HG02870 (cell line): ENCODE measurements at regions not wholly inside any gene's neighbourhood (a gene's known extent, or its start where the extent isn't known, plus 50 kb on each side); places are given as distances from the start of the nearest gene placed in this dataset.

Source experiments
- ATAC-seq: cut with Tn5 transposase; IDR thresholded peaks from one replicate; pipeline ENCODE4 v1.9.1; 2021; ENCODE audit warnings: mild to moderate bottlenecking, moderate library complexity; ENCODE audit not compliant: unreplicated experiment

DNA sequence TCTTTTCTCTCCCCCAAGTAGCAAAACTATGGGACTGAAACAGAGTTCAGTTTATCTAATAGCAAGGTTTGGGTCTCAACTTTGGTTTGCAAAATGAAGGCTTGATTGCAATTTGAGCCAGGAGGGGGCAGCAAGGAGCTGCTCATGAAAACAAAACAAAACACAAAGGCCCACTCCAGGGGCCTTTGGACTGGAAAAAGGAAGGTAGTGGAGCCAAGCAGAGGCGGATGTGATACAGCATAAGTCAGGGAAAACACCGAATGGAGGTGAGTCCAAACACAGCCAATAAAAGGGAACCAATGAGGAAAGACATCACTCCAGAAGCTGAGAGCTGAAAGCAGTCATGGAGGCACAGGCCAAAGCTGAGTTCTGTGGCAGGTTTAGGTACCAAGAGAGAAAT lies 799.7 kb upstream of the ACVR2A start:
- peak; percentile 66 for ATAC-seq

DNA sequence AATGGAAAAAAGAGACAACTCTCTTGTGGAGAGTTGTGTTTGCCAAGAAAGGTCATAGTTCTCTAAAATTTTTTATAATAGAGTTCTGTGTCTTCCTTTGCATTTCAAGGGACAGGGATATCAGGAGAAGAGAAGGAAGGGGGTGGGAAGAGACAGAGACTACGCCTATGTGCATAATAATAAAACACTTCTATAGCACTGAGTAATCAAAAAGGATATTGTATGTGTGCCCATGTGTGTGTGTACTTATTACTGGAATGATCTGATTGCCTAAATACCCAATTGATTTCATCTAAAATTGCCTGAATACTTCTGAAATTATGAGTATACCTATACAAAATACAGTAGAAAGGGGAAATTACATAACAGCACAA lies 803.7 kb upstream of the ACVR2A start:
- no peak for ATAC-seq

DNA sequence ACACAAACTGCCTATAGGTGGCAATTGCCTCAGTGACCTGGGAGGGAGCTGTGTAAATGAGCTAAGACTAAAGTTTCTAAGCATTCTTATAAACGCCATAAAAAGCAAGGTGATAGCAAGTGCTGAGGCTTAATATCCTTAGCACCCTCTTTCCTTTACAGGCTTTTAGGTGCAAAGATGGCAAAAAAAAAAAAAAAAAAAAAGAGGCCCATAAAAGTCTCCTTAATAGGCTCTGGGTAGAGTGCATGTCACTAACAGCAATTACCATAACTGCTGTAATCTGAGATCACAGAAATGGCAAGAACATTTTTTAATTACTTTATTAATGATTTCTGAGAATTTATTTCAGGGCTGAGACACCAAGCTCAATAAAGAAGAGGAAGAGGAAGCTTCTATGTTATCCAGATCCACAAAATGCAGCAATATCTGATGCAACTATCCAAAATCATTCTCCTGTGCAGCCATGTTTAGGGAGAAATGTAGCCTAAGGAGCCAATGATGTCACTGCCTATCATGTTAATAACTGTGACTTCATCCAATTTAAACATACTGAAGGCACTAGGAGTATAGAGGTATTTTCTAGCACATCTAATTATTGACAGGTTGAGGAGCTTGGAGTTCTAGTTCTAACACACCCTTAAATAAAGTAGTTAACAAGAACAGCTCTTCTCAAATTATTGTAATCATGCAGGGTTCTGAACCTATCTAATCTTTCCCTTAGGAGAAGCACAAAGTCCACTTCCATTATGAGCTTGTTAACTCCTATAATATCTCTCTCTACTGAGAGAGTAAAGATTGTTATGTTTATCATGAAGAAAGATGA lies 804.3 kb upstream of the ACVR2A start:
- ATAC-seq = no peak

DNA sequence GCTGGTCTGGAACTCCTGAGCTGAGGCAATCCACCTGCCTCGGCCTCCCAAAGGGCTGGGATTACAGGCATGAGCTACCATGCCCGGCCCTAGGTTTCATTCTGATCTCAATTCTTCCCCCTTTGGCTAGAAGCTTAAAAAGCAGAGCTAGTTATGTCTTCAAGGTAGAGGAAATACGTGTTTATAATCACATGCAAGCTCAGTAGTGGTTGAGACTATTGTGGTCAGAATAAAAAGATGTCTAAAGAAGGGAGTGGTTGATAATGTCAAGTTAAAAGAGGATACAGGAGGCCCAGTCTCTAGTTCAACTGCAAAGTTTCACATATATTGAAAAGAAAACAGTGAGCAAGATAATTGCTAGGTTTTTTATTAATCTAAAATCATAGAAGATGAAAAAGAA lies 807.8 kb upstream of the ACVR2A start:
- ATAC-seq = no peak

DNA sequence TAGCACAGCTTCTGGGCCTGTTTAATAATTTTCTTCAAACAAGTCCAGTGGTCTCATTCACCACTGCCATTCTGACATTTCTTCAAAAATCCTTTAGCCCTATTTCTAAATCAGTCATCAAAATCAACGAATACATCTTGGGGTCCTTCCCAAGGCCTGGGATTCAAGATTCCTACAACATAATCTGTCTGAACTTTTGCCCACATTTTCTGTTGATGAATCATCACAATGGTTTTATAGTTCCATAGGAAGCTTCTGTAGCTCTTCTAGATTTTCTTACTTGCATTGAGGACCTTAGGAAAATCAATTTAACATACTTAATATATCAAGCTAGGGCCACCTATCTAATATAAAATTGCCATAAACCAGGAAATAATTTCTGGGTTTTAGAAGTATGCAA lies 811.8 kb upstream of the ACVR2A start:
- ATAC-seq = no peak

DNA sequence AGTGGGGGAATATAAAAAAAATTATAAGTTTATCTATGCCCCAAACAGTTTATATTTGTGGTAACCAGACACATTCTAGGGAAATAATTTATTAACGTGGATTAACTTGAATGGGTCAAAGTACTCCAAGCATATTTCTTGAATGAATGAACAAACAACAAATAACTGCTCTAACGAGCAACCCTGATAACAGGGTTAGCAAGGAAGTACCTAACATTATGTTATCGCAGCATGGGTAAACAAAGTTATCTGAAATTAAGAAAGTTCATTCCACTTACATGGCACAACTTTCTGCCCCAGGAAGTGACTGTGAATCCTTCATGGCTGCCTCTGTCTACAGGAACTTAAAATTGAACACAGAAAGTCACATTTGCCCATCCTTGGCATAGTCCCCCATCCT lies 812.9 kb upstream of the ACVR2A start:
- no peak for ATAC-seq

DNA sequence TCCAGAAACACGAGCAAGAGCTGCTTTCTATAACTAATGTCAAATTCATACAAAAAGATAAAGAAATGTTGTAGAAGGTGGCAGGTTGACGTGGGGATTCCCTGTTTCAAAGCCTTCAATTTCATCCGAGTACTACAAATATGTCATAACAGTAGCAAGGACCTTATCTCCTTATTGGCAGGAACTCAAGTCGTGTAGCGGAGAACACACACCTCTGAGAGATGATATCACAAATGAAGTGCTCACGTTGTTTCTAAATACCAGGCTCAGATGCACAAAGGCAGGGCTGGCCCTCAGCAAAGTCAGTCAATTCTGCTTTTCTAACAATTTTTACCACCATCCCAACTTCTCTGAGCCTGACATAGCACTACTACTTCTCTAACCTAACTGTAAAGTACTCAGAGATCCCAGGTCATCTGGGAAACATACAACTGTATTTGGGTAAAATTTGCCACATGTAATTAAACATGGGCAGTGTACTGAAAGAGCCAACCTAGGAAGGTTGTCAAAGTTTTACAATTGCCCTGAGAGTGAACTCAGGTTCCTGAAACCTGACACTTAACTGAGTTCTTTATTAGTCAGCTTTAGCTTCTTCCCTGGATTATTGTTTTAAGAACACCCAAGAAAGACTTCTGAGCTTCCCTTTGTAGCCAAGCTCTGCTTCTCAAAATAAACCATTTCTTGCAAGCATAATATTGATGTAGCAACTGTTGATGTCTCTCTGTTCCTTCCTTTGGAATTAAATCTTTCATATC lies 813.7 kb upstream of the ACVR2A start:
- no peak for ATAC-seq

DNA sequence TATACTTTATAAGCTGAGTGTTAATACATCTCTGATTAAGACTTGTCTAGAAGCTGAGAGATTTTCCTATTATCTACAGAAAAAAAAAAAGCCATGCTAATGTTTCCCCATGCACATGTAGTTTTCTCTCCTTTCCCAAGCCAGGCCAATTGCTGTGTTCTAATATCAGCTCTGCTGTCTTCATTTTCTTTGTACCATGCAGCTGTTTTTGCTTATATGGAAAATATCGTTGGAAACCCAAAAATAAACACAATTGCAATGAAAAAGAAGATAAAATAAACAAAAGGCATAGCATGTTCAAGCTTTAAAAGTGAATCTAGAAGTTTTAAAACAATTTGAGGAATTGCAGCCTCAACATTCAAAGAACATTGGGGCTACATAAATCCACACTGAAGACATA lies 817.4 kb upstream of the ACVR2A start:
- no peak for ATAC-seq

DNA sequence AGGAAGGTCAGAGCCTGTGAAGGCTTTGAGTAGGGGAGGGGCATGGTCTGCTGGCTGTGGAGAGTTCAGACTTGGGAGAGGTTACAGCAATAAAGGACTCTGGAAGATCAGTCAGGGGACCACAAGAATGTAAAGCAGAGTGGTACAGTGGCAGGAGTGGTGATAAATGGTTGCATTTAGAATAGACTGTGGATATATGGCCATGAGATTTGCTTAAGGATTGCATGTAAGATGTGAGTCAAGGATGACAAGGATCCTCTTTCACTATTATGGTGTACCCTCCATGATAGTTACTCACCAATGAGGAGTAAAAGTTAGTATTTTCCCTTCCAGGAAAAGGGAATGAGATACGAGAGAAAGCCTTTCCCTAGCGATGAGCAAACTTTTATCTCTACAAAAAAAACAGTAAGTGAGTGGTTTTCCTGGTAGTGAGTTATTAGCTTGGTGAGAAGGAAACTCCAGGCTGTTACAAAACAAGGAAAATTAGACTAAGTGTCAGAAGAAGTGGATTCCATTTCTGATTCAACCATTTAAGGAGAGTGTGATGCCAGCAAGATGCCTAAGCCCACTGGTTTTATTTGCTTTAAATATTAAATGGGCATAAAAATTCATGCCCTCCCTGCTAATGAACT lies 818.0 kb upstream of the ACVR2A start:
- no peak for ATAC-seq

DNA sequence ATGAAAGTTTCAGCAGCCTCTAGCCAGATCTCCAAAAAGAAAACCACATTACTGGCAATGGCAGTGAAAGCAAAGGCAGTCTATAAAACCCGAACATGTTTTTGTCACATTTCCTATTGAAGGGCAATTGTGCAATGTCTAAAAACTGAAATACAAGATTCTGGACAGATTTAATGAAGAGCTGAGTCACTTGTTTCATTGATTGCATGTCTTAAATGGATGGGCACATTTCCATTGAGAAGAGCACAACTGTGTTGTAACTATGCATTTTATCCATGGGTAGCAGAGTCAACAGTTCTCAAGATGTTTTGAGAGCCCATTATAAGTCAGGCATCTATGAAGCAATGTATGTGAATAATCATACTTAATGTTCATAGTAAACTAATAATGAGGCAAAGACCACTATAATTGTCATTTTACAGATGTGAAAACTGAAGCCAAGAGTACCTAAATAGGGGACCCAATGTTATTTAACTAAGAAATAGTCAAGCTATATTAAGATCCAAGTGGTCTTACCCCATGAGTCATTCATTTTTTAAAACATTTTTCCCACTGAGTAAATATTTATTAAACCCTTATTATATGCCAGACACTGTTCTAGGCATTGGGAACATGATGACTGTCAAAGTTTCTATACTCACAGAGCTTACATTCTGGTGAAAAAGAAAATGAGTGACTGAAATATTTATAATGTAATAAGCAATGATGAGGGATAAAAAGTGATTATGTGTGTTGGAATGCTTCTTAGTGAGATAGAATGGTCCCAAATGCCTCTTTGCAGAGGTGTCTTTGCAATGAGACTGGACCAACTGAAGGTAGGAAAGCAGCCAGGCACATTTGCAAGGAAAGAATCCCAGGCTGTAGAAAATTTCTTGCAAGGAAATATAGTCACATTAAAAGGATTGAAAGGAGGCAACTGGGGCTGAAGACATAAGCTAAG lies 818.9 kb upstream of the ACVR2A start:
- ATAC-seq = no peak

DNA sequence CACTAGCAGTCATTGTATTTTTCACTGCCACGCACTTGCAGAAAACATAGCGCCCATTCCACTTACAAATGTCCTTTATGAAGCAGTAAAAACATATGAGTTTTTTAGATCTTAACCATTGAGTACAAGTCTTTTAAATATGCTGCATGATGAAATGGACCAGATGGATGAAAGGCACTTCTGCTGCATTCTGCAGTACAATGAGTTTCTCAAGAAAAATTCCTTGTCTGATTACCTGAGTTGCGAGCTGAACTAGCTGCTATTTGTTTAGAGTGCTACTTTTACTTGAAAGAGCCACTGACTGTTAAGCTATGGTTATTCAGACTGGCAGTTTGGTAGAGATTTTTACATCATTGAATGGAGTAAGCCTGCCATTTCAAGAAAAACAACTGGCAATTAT lies 825.5 kb upstream of the ACVR2A start:
- ATAC-seq = no peak

DNA sequence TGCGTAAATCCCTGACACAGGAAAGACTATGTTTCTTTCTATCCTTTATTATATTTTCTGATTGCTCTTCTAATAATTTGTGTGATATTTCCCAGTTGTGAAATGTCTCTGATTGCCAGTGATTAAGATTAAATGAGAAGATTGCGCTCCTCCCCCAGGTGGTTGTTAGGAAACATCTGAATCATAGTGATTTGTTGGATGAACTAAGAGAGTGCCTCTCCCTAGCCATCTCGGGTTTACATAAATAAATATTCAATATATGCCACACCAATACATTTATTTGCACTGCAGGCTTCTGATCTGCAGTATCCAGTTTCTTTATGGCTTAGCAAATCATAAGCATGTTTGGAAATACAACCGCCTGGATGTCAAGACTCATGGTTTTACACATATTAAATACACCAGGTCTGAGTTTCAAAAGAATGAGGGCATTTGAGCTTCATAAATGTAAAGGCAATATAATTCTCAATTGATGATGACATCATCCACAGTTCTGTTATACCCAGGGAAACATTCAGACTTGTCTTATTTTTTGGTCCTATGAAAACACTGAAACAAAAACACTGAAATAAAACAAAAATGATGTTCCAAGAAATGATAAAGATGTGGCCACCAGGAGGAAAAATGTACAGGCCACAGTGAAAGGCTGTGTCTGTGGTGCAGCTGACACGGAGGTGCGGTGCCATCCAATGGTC lies 826.7 kb upstream of the ACVR2A start:
- ATAC-seq = no peak

DNA sequence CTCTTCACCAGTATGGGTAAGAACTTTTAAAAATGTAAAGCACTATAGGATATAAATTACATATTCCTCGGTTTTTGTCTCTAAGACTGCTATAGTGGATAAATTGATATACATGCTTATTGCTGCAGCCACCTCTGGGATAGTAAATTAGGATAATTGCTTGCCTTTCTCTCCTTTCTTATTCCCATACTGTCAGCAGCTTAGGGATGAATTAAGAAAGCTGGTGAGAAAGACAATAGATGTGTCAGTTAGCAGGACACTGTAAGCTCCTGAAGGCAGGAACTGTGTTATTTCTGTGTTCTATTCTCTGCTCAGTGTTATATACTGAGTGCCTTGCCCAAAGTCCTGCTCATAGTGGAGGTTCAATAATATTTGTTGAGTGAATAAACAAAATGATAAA lies 828.6 kb upstream of the ACVR2A start:
- ATAC-seq = no peak

DNA sequence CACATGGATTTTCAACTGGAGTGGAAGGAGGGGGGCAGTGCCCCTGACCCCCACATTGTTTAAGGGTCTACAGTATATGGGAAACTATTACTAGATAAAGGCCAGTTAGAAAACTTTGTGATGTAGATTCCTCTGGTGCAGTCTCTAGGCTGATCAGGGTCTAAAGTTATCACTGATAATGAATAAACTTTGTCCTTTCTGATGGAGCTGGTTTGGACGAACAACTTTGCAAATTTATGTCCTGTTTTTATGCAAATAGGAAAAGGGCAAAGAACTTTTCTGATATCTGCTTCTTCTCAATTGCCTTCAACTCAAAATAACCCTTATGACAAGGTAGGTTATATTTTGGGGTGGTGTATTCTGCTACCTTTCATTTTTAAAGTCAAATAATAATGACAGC lies 829.2 kb upstream of the ACVR2A start:
- ATAC-seq = no peak

DNA sequence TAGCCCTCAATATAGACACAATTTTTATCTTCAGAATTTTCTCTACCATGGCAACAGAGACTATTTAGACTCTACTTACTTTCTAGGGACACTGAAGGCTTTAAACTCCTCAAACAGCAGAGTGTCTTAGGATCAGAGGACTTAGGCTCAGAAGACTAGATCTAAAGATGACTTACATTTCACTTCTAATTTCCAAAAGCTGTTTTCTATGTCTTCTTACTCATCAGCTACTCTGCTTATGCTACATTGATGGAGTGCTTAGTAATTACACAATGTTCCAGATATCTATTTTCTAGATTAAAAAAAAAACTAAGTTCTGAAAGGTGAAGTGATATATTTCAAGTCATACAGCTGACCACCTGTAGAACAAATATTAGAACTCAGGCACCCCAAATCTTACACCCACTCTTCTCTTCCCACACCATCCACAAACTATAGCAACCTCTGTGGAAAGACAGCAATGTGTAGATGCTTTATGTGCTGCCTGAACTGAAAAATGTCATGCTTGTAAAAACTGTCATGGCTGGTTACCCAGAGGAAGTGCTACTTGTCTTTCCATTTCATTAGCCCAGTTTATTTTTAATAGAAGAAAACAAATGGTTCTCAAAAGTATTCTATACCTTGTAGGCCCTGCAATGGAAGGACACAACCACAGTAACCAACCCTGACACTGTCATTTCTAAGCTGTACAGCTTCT lies 831.0 kb upstream of the ACVR2A start:
- no peak for ATAC-seq

DNA sequence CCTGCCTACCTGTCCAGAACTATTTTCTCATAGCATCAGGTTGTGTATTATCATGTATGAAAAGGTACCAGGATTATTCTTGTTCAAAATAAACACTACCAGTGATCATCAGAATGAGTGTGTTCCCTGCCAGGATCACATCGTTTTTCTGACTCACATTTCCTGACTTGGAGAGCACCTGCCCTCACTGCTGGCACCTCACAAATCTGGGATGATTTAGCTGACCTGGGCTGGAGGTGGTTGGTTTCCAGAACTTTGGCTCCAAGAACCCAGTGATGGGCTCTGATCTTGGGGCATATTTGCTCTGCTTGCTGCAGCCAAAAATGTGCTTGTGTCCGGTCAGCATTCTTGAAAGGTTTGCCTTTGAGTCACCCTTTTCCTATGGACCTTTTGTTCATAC lies 836.3 kb upstream of the ACVR2A start:
- ATAC-seq = no peak

DNA sequence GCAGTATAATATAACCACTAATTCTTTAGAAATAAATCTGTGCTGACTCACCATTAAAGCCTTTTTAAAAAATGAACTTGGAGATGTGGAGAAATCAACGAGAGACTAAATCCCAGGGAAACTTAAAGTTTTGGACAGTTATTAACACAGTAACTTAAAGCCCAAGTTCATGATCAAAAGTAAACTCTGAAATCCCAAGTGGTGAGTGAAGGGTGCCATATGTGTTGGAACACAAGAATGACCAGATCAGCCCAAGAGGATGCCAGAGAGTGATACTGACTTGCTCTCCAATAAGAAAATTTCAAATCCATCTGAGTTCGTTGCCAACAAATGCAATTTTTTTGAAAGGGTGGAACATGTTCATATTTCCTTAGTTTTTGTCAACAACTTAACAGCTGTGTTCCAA lies 838.1 kb upstream of the ACVR2A start:
- ATAC-seq = no peak

DNA sequence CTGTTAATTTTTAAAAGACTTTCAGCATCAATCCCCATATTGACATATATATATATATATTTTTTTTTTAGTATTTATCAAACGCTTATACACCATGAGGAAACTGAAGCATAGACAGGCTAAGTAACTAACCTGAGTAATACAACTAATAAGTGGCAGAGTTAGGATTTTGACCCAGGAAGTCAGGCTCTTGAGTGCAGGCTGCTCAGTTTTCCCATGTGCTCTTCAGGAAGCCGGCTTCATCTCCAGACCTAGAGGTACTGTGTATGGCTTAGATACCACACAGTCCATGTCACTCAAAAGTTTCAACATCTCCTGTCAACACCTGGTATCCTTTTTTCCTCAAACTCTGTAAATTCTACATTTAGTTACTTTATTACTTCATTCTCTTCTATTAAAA lies 841.7 kb upstream of the ACVR2A start:
- no peak for ATAC-seq

DNA sequence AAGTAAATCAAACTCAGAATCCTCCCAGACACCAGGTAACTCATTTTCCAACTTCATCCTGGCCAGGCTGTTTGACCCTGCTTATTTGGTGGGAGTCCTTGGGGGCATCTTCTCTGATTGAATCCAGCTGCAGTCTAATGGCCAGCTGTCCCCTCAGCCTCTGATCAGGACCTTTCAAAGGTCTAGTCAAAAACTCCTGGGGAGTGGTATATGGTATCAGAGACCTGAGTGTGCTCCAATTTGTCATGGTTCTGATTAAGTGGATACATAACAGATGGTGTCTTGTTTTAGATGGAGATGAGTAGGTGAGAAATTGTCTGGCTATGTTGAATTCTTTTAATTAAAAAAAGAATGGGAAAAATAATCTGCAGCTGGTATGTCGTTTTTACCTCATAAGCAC lies 842.6 kb upstream of the ACVR2A start:
- no peak for ATAC-seq

DNA sequence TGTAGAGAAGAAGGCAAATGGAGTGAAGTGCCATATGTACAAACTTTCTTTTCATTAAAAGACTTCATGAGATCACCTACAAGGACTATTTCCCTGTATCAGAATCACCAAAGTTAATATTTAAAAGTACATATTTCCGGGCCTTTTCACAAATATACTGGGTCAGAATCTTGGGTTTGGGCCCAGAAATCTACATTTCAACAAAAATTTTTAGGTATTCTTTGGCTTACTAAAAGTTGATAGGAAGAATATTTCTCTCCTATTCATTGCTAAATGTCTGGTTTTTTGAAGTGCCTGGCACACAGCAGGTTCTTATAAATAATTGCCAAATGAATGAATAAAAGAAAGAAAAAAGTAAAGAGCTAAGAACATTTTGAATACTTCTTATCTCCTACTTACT lies 843.8 kb upstream of the ACVR2A start:
- ATAC-seq = no peak
